ENCODE measurements at regions not wholly inside any gene's neighbourhood (a gene's known extent, or its start where the extent isn't known, plus 50 kb on each side); places are given as distances from the start of the nearest gene placed in this dataset.

DNA sequence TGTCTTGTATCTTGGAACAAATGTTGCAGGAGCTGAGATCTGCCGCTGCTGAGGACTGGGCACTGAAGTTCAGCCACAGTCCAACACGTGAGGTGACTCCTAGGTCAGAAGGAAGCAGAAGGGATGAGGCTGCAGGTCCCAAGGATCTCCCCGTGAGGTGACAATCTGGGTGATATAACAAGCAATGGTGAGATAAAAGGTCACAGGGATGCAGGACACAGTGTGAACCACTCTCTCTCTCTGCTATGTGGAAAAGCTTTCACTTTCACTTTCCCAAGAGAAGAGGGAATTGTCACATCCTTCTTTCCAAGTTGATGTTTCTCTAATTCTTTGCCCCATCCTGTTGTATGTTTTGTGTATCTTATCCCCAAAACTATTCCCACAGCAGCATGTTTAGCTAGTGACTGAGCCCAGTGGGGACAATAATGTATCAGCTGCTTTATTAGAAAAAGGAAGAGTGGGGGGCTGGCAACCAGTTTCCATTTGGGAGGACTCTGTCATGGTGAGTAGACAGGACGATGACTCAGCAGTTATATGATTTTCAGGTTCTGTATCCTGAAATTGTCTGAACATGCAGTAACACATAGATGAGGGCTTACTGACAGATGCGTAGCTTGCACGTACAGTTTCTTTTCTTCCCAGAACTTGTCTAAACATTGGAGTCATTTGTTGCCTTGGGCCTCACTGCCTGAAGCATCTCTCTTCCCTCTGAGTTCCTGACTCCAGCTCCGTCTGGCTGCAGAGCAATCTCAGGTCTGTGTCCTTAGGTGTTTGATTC, 1415.8 kb upstream of the TENM3 start:
- TF ChIP-seq, protein P1, sequence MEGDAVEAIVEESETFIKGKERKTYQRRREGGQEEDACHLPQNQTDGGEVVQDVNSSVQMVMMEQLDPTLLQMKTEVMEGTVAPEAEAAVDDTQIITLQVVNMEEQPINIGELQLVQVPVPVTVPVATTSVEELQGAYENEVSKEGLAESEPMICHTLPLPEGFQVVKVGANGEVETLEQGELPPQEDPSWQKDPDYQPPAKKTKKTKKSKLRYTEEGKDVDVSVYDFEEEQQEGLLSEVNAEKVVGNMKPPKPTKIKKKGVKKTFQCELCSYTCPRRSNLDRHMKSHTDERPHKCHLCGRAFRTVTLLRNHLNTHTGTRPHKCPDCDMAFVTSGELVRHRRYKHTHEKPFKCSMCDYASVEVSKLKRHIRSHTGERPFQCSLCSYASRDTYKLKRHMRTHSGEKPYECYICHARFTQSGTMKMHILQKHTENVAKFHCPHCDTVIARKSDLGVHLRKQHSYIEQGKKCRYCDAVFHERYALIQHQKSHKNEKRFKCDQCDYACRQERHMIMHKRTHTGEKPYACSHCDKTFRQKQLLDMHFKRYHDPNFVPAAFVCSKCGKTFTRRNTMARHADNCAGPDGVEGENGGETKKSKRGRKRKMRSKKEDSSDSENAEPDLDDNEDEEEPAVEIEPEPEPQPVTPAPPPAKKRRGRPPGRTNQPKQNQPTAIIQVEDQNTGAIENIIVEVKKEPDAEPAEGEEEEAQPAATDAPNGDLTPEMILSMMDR (IDR thresholded peaks at IDR 0.05), result no peak
- no peak for TF ChIP-seq POLR2A (IDR thresholded peaks at IDR 0.05)
